ENCODE measurements at regions not wholly inside any gene's neighbourhood (a gene's known extent, or its start where the extent isn't known, plus 50 kb on each side); places are given as distances from the start of the nearest gene placed in this dataset.

- TF ChIP-seq, protein P1, sequence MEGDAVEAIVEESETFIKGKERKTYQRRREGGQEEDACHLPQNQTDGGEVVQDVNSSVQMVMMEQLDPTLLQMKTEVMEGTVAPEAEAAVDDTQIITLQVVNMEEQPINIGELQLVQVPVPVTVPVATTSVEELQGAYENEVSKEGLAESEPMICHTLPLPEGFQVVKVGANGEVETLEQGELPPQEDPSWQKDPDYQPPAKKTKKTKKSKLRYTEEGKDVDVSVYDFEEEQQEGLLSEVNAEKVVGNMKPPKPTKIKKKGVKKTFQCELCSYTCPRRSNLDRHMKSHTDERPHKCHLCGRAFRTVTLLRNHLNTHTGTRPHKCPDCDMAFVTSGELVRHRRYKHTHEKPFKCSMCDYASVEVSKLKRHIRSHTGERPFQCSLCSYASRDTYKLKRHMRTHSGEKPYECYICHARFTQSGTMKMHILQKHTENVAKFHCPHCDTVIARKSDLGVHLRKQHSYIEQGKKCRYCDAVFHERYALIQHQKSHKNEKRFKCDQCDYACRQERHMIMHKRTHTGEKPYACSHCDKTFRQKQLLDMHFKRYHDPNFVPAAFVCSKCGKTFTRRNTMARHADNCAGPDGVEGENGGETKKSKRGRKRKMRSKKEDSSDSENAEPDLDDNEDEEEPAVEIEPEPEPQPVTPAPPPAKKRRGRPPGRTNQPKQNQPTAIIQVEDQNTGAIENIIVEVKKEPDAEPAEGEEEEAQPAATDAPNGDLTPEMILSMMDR (conservative IDR thresholded peaks at IDR 0.05; ENCODE audit: low read depth in 2 of 2) = no peak
- TF ChIP-seq, protein P2, sequence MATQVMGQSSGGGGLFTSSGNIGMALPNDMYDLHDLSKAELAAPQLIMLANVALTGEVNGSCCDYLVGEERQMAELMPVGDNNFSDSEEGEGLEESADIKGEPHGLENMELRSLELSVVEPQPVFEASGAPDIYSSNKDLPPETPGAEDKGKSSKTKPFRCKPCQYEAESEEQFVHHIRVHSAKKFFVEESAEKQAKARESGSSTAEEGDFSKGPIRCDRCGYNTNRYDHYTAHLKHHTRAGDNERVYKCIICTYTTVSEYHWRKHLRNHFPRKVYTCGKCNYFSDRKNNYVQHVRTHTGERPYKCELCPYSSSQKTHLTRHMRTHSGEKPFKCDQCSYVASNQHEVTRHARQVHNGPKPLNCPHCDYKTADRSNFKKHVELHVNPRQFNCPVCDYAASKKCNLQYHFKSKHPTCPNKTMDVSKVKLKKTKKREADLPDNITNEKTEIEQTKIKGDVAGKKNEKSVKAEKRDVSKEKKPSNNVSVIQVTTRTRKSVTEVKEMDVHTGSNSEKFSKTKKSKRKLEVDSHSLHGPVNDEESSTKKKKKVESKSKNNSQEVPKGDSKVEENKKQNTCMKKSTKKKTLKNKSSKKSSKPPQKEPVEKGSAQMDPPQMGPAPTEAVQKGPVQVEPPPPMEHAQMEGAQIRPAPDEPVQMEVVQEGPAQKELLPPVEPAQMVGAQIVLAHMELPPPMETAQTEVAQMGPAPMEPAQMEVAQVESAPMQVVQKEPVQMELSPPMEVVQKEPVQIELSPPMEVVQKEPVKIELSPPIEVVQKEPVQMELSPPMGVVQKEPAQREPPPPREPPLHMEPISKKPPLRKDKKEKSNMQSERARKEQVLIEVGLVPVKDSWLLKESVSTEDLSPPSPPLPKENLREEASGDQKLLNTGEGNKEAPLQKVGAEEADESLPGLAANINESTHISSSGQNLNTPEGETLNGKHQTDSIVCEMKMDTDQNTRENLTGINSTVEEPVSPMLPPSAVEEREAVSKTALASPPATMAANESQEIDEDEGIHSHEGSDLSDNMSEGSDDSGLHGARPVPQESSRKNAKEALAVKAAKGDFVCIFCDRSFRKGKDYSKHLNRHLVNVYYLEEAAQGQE (IDR thresholded peaks at IDR 0.05; ENCODE audit: unreplicated experiment) = no peak
- TF ChIP-seq EZH2 (IDR thresholded peaks at IDR 0.05; ENCODE audit: low read depth, unreplicated experiment) (no peak), POLR2AphosphoS5 (IDR thresholded peaks at IDR 0.05; ENCODE audit: low read depth) (no peak), STAT1 (IDR thresholded peaks at IDR 0.05; ENCODE audit: unreplicated experiment) (no peak), EZH2phosphoT487 (IDR thresholded peaks at IDR 0.05; ENCODE audit: unreplicated experiment) (no peak), CREB1 (CRISPR knock-in tag; IDR thresholded peaks at IDR 0.05; ENCODE audit: low read depth) (no peak), ZNF331 (CRISPR knock-in tag; IDR thresholded peaks at IDR 0.05; ENCODE audit: low read depth) (no peak), JUNB (IDR thresholded peaks at IDR 0.05; ENCODE audit: unreplicated experiment) (no peak), ZNF114 (CRISPR knock-in tag; IDR thresholded peaks at IDR 0.05) (no peak)
- TF ChIP-seq, protein P3, sequence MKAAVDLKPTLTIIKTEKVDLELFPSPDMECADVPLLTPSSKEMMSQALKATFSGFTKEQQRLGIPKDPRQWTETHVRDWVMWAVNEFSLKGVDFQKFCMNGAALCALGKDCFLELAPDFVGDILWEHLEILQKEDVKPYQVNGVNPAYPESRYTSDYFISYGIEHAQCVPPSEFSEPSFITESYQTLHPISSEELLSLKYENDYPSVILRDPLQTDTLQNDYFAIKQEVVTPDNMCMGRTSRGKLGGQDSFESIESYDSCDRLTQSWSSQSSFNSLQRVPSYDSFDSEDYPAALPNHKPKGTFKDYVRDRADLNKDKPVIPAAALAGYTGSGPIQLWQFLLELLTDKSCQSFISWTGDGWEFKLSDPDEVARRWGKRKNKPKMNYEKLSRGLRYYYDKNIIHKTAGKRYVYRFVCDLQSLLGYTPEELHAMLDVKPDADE (IDR thresholded peaks at IDR 0.05) = no peak
These were observed 829.6 kb downstream of the TLR4 start for GRCh38 chr9:118533850-118534249.

All from GM23338 (cell line).